Esophagus squamous epithelium (tissue), 5 donors: ENCODE measurements at regions not wholly inside any gene's neighbourhood (a gene's known extent, or its start where the extent isn't known, plus 50 kb on each side); places are given as distances from the start of the nearest gene placed in this dataset.

Experiments used
- DNase-seq: peaks from one replicate; lab custom pipeline; 2025; lab: John Stamatoyannopoulos, UW
- H3K27ac ChIP-seq, 4 donors: fragments of 200-600 bp; sonication (generic); one replicate each; pipeline ENCODE4 v1.5.1; 2016 to 2019; ENCODE audit warnings: mild to moderate bottlenecking in 1 of 4
- H3K27me3 ChIP-seq, 4 donors: fragments of 200-600 bp; sonication (generic); 1 replicate in 3 of 4; 2 replicates in 1 of 4; pipeline versions ENCODE4 v1.5.1 to v1.6.0; 2017 to 2021; ENCODE audit warnings: antibody characterized with exemption in 1 of 4
- H3K36me3 ChIP-seq, 3 donors: fragments of 200-600 bp; sonication (generic); one replicate each; pipeline ENCODE4 v1.5.1; 2016 to 2019
- H3K4me1 ChIP-seq, 3 donors: fragments of 200-600 bp; sonication (generic); one replicate each; pipeline ENCODE4 v1.5.1; 2017 to 2019
- H3K4me3 ChIP-seq, 4 donors: fragments of 200-600 bp; sonication (generic); 1 replicate in 3 of 4; 2 replicates in 1 of 4; pipeline ENCODE4 v1.5.1; 2016 to 2019; ENCODE audit warnings: mild to moderate bottlenecking in 2 of 4, moderate library complexity in 1 of 4
- H3K9me3 ChIP-seq, 3 donors: fragments of 200-600 bp; sonication (generic); one replicate each; pipeline ENCODE4 v1.5.1; 2016 to 2019
- CTCF ChIP-seq, 6 experiments: fragments of 450-650 bp in 4 of 6; fragments of 200-600 bp in 2 of 6; sonication (generic) in 2 of 6; IDR thresholded peaks; one replicate each; pipeline ENCODE4 v1.5.1; 2016 to 2019; ENCODE audit warnings: antibody characterized with exemption in 6 of 6, mild to moderate bottlenecking in 4 of 6, moderate library complexity in 4 of 6
- POLR2A ChIP-seq, 4 donors: fragments of 450-650 bp; IDR thresholded peaks; one replicate each; pipeline ENCODE4 v1.6.1; 2017; ENCODE audit warnings: antibody characterized with exemption in 4 of 4, mild to moderate bottlenecking in 4 of 4, moderate library complexity in 3 of 4
- WGBS, 2 donors: methylation state at CpG; one replicate each; pipeline ENCODE4 v1.1.5; 2018; 5-methylcytosine and 5-hydroxymethylcytosine counted together
- intact Hi-C: fragments of 100-400 bp; cut with DNase I; formaldehyde crosslinking; loops from one replicate; pipeline ENCODE4 v1.15.0; 2022
- donor health status: DM: yes; HTN: yes; CAD: no.

DNA sequence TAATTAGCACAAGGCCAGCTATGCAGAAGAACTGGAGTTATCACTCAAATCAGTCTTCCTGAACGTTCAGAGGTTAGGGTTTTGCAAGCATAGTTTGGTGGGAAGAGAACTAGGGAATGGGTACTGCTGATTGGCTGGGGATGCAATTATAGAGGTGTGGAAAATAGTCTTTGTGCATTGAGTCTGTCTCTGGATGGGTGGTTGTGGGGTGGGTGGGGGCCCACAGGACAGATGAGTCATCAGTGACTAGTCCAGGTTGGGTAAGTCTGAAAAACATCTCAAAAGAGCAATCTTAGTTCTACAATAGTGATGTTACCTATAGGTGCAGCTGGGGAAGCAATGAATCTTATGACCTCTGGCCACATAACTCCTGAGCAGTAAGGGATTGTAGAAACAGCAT, 89.7 kb upstream of the HMCN1 start:
- peaks cover 0 to 18% (median 4%) of the 10 kb centered on the region in 3 donors for H3K4me1 ChIP-seq
- peaks cover 0 to 22% (median 0%) of the 10 kb centered on the region in 4 donors for H3K27me3 ChIP-seq
- TF ChIP-seq CTCF (IDR thresholded peaks at IDR 0.05) (no peak), POLR2A (IDR thresholded peaks at IDR 0.05) (no peak)
- H3K27ac ChIP-seq = no peak overlapping the region
- H3K4me3 ChIP-seq = no peak overlapping the region
- DNase-seq = no peak
- WGBS, 2 donors = 27 to 80% methylated on average over 1 of the region's 1 CpG
- H3K9me3 ChIP-seq = peaks cover 0 to 14% (median 6%) of the 10 kb centered on the region in 3 donors
- H3K36me3 ChIP-seq = no peaks in the 10 kb centered on the region
- intact Hi-C loops = no loop called here

- H3K4me3 ChIP-seq = no peak overlapping the region
- H3K27me3 ChIP-seq = no peaks in the 10 kb centered on the region
- TF ChIP-seq CTCF (IDR thresholded peaks at IDR 0.05) = no peak
- no peak for TF ChIP-seq POLR2A (IDR thresholded peaks at IDR 0.05)
- no peak overlapping the region for H3K27ac ChIP-seq
- no peaks in the 10 kb centered on the region for H3K9me3 ChIP-seq
- H3K36me3 ChIP-seq = no peaks in the 10 kb centered on the region
- peaks cover 0 to 6% (median 0%) of the 10 kb centered on the region in 3 donors for H3K4me1 ChIP-seq
- DNase-seq = no peak
- intact Hi-C loops = no loop called here
Observed at GRCh38 chr1:185636848-185637247, 97.3 kb upstream of the HMCN1 start.

- Histone ChIP-seq H3K36me3 (no peaks in the 10 kb centered on the region), H3K4me1 (peaks cover 0 to 6% (median 0%) of the 10 kb centered on the region in 3 donors), H3K4me3 (no peak overlapping the region), H3K27ac (no peak overlapping the region), H3K27me3 (no peaks in the 10 kb centered on the region), H3K9me3 (no peaks in the 10 kb centered on the region)
- DNase-seq = no peak
- no peak for TF ChIP-seq POLR2A (IDR thresholded peaks at IDR 0.05)
- WGBS, 2 donors = 95 to 100% methylated on average over 4 of the region's 4 CpGs
- intact Hi-C loops = no loop called here
Observed at GRCh38 chr1:185634704-185635103, 99.5 kb upstream of the HMCN1 start.

DNA sequence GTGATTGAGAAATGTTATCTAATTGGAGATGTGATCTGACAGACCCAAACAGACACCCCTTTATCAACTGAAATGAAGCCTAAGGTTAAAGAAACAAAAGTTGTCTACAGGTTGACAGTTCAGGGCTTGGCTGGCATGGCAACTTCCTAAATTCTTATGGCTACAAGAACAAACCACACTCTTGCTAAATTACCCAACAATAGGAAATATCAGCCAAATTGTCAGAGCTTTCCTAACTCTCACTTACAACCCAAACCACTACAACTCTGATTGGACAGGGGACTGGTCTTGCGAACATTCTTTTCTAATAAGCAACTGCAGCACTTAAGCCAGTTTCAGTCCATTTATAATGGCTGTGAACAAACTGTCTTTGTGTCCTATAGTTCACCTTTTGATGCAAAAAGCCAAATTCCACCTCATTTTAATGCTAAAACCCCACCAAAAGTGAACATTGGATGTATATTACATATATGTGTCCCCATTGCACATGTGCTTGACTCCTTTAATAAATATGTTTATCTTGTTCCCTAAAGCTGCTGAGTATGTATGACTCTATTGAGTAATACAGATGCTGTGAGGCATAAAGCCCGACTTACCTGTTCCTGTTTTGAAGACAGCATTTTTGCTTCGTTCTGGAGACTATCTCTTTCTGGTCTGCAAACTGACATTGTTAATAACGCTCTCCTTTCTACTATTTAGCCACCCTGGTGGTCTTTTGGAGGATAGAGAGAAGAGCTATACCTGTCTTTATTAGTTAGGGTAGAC, 101.3 kb upstream of the HMCN1 start:
- no peak overlapping the region for H3K27ac ChIP-seq
- 74 to 76% methylated on average over 4 of the region's 4 CpGs for WGBS, 2 donors
- H3K9me3 ChIP-seq = no peaks in the 10 kb centered on the region
- no peak for TF ChIP-seq CTCF (IDR thresholded peaks at IDR 0.05)
- TF ChIP-seq POLR2A (IDR thresholded peaks at IDR 0.05) = no peak
- H3K4me3 ChIP-seq = no peak overlapping the region
- no peaks in the 10 kb centered on the region for H3K27me3 ChIP-seq
- no peaks in the 10 kb centered on the region for H3K36me3 ChIP-seq
- peaks cover 0 to 6% (median 0%) of the 10 kb centered on the region in 3 donors for H3K4me1 ChIP-seq
- no peak for DNase-seq
- intact Hi-C loops = no loop called here

GRCh38 chr1:185631843-185632242, 102.3 kb upstream of the HMCN1 start:
- 95 to 100% methylated on average over 1 of the region's 1 CpG for WGBS, 2 donors
- H3K27ac ChIP-seq = no peak overlapping the region
- intact Hi-C loops = no loop called here
- TF ChIP-seq CTCF (IDR thresholded peaks at IDR 0.05) (no peak), POLR2A (IDR thresholded peaks at IDR 0.05) (no peak)
- no peak overlapping the region for H3K4me3 ChIP-seq
- no peaks in the 10 kb centered on the region for H3K9me3 ChIP-seq
- DNase-seq = no peak
- H3K27me3 ChIP-seq = no peaks in the 10 kb centered on the region
- peaks cover 0 to 6% (median 0%) of the 10 kb centered on the region in 3 donors for H3K4me1 ChIP-seq
- no peaks in the 10 kb centered on the region for H3K36me3 ChIP-seq
